K562 (cell line): ENCODE measurements at regions not wholly inside any gene's neighbourhood (a gene's known extent, or its start where the extent isn't known, plus 50 kb on each side); places are given as distances from the start of the nearest gene placed in this dataset.
"Not testable (repeated sequence)": the region's sequence is repeated elsewhere in the genome, so short reads cannot be mapped to it uniquely, and the experiment has no call there.

Experiments used
- ATAC-seq: fragments of 200-7000 bp; cut with Tn5 transposase; 3 replicates; pipeline ENCODE4 v1.9.1; 2020; ENCODE audit warnings: moderate library complexity
- BruUV-seq: library from RNA; stranded (reverse); fragments of 400-500 nt; replicated peaks from 2 replicates; lab custom pipeline; 2021; lab: Mats Ljungman, UMichigan
- CTCF ChIA-PET: fragments of 300-600 bp; formaldehyde crosslinking; extraction: SDS; loops from one replicate; lab custom pipeline; 2021; ENCODE audit warnings: low intra/inter-chr PET ratio; lab: Yijun Ruan, JAX
- POLR2A ChIA-PET: fragments of 300-600, 350-650 bp; sonication (Branson Sonifier 250); formaldehyde crosslinking; extraction: SDS; loops from one replicate; lab custom pipeline; 2021; ENCODE audit warnings: antibody characterized with exemption, inconsistent platforms; lab: Yijun Ruan, JAX
- DNase-seq, 4 experiments: peaks; one replicate each; pipeline versions ENCODE4 v3.0.0 to v3.0.0-alpha.2; 2011 to 2018; ENCODE audit warnings: low spot score in 3 of 4, mixed read lengths in 3 of 4; ENCODE audit errors: extremely low read depth in 1 of 4
- FAIRE-seq: peaks from 2 replicates; lab custom pipeline; 2011; peaks lifted over from hg19 to GRCh38; lab: Jason Lieb, UNC
- H2AFZ ChIP-seq: 2 replicates; pipeline ENCODE4 v1.6.0; 2011; ENCODE audit warnings: low read depth, low read length, control low read depth, inconsistent platforms
- H3K27ac ChIP-seq: fragments of 200-600 bp; 3 replicates; pipeline ENCODE4 v1.8.0; 2011; ENCODE audit warnings: low read depth, mild to moderate bottlenecking, control low read depth, inconsistent platforms, low read length, moderate library complexity, mixed read lengths; ENCODE audit errors: extremely low read depth
- H3K27me3 ChIP-seq, 2 experiments: fragments of 300-600 bp in 1 of 2; 2 replicates in 1 of 2; 3 replicates in 1 of 2; pipeline versions ENCODE4 v1.6.0 to v1.8.0; 2011; ENCODE audit warnings: inconsistent platforms in 2 of 2, low read length in 2 of 2, mild to moderate bottlenecking in 1 of 2, mixed read lengths in 1 of 2, moderate library complexity in 1 of 2; ENCODE audit not compliant: control insufficient read depth in 2 of 2, insufficient read depth in 2 of 2
- H3K36me3 ChIP-seq: fragments of 300-600 bp; 3 replicates; pipeline ENCODE4 v1.8.0; 2011; ENCODE audit warnings: mild to moderate bottlenecking, low read length, inconsistent platforms; ENCODE audit not compliant: control insufficient read depth, insufficient read depth
- H3K4me1 ChIP-seq, 2 experiments: fragments of 200-600 bp in 1 of 2; replicated peaks in 1 of 2; 2 replicates in 1 of 2; 3 replicates in 1 of 2; pipeline versions ENCODE4 v1.5.1 to v1.8.0; 2011; ENCODE audit warnings: inconsistent platforms in 2 of 2, low read length in 2 of 2, mild to moderate bottlenecking in 1 of 2, mixed read lengths in 1 of 2, moderate library complexity in 1 of 2; ENCODE audit not compliant: control insufficient read depth in 2 of 2, insufficient read depth in 2 of 2
- H3K4me2 ChIP-seq: 2 replicates; pipeline ENCODE4 v1.6.1; 2011; ENCODE audit warnings: low read length, control low read depth, inconsistent platforms, mixed read lengths; ENCODE audit not compliant: insufficient read depth
- H3K4me3 ChIP-seq: fragments of 200-600 bp; sonication (generic), shearing (Covaris generic); 2 replicates; pipeline ENCODE4 v1.5.1; 2016; ENCODE audit warnings: control low read depth, inconsistent platforms
- H3K79me2 ChIP-seq: fragments of 200-600 bp; 3 replicates; pipeline ENCODE4 v1.8.0; 2011; ENCODE audit warnings: low read length, inconsistent platforms; ENCODE audit not compliant: control insufficient read depth, insufficient read depth
- H3K9ac ChIP-seq, 2 experiments: 2 replicates each; pipeline versions ENCODE4 v1.6.0 to v1.6.1; 2011; ENCODE audit warnings: low read depth in 2 of 2, low read length in 2 of 2, control low read depth in 1 of 2, inconsistent platforms in 1 of 2, mild to moderate bottlenecking in 1 of 2, mixed read lengths in 1 of 2; ENCODE audit not compliant: insufficient read depth in 1 of 2
- H3K9me1 ChIP-seq: one replicate; pipeline ENCODE4 v1.6.0; 2011; ENCODE audit warnings: inconsistent platforms, mild to moderate bottlenecking, low read length, moderate library complexity; ENCODE audit not compliant: control insufficient read depth, insufficient read depth
- H3K9me3 ChIP-seq: replicated peaks from 2 replicates; pipeline ENCODE4 v1.5.1; 2011; ENCODE audit warnings: low read depth, low read length, inconsistent platforms; ENCODE audit not compliant: control insufficient read depth, insufficient read depth
- H4K20me1 ChIP-seq: replicated peaks from 2 replicates; pipeline ENCODE4 v1.6.1; 2011; ENCODE audit warnings: low read length, inconsistent platforms, mixed read lengths; ENCODE audit not compliant: control insufficient read depth, insufficient read depth
- BCOR ChIP-seq: fragments of 450-650 bp; IDR thresholded peaks from 2 replicates; pipeline ENCODE4 v1.6.1; 2016
- CHAMP1 ChIP-seq: fragments of 450-650 bp; IDR thresholded peaks from 2 replicates; pipeline ENCODE4 v1.6.1; 2016; ENCODE audit warnings: mild to moderate bottlenecking
- KDM1A ChIP-seq, 2 experiments: fragments of 450-650 bp; IDR thresholded peaks; 2 replicates each; pipeline ENCODE4 v1.6.1; 2016; ENCODE audit warnings: mild to moderate bottlenecking in 2 of 2
- RBM25 ChIP-seq: fragments of 200-400 bp; formaldehyde crosslinking; IDR thresholded peaks from 2 replicates; pipeline ENCODE4 v1.6.1; 2018; ENCODE audit warnings: low read length, low read depth, moderate library complexity; ENCODE audit not compliant: severe bottlenecking
- ZNF146 ChIP-seq: IDR thresholded peaks from one replicate; pipeline ENCODE4 v1.6.1; 2018; ENCODE audit warnings: missing compliant biosample characterization; ENCODE audit not compliant: unreplicated experiment
- ZNF507 ChIP-seq: conservative IDR thresholded peaks from 2 replicates; pipeline ENCODE4 v1.6.1; 2017; ENCODE audit warnings: missing genetic modification characterization, missing compliant biosample characterization
- WGBS: fragments of 100-300 bp; shearing (Covaris generic); methylation state at CpG from one replicate; pipeline ENCODE4 v1.1.6; 2016; ENCODE audit warnings: low coverage, mixed read lengths; ENCODE audit not compliant: insufficient coverage; ENCODE audit errors: missing lambda C conversion rate; 5-methylcytosine and 5-hydroxymethylcytosine counted together
- in situ Hi-C: fragments of 300-500 bp; cut with MboI; formaldehyde crosslinking; loops from 4 replicates; pipeline ENCODE4 v1.15.0; 2018; ENCODE audit warnings: inconsistent platforms, mixed read lengths
- intact Hi-C: fragments of 100-400 bp; cut with micrococcal nuclease; formaldehyde crosslinking; loops from 2 replicates; pipeline ENCODE4 v1.14.2; 2022

GRCh38 chr18:977732-978131 lies 73.1 kb downstream of the ADCYAP1 start:
- POLR2A ChIA-PET = interaction anchor here (2.1 kb wide), 1 partner anchor 10 kb away, joined by 7 read pairs; no protein-coding TSS in a partner anchor
- intact Hi-C loops, H3K9me1 ChIP-seq, CTCF ChIA-PET, H3K79me2 ChIP-seq, H3K27me3 ChIP-seq, H3K9ac ChIP-seq, H3K4me3 ChIP-seq, H4K20me1 ChIP-seq, ATAC-seq, H3K4me1 ChIP-seq, DNase-seq, H3K27ac ChIP-seq, H3K9me3 ChIP-seq, FAIRE-seq, in situ Hi-C loops: not testable (repeated sequence)
- TF ChIP-seq BCOR (peak; percentile 79), KDM1A (IDR thresholded peaks at IDR 0.05) (0 out of 4 replicates have a peak, but pooled peaks of 1 of the 2 experiments have one; percentile 32), CHAMP1 (0 out of 2 replicates have a peak, but pooled peaks have one; percentile 7), RBM25 (peak; percentile 22), ZNF146 (CRISPR knock-in tag) (peak; percentile 91), ZNF507 (tag) (peak; percentile 87)
- TF ChIP-seq, all 486 proteins: peak for 6; not testable (repeated sequence) for 480
- not testable (repeated sequence) for H3K36me3 ChIP-seq, H2AFZ ChIP-seq, BruUV-seq, H3K4me2 ChIP-seq
- WGBS = 60% methylated on average over 3 of the region's 3 CpGs
